ENCODE measurements at regions not wholly inside any gene's neighbourhood (a gene's known extent, or its start where the extent isn't known, plus 50 kb on each side); places are given as distances from the start of the nearest gene placed in this dataset.

DNA sequence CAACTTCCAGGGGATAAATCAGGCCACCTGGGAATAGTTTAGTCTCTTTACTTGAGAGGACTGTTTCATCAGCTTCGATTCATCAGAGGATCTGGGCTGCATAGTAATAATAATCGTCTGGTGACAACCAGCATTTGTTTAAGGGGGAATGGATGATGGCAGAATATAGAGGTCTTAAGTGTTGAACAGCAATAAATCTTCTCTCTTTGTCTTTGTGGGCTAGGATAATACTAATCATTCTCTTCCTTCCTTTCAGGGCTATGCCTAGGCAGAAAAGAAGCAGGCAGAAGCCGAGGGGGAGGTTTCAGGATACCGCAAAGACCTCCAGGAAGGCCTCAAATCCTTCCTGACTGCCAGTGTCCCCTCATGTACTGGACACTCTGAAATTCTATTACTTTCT lies 150.4 kb upstream of the GAREM1 start:
- no peak for ATAC-seq
- TF ChIP-seq ZNF70 (CRISPR knock-in tag; IDR thresholded peaks at IDR 0.05) (no peak), PPARA (CRISPR knock-in tag; IDR thresholded peaks at IDR 0.05; ENCODE audit: borderline replicate concordance) (no peak), ZNF565 (CRISPR knock-in tag; conservative IDR thresholded peaks at IDR 0.05; ENCODE audit: low read depth) (no peak), GLIS3 (CRISPR knock-in tag; IDR thresholded peaks at IDR 0.05) (no peak), ISL1 (CRISPR knock-in tag; IDR thresholded peaks at IDR 0.05) (no peak), TCF4 (CRISPR knock-in tag; IDR thresholded peaks at IDR 0.05; ENCODE audit: borderline replicate concordance) (no peak), CSDC2 (CRISPR knock-in tag; IDR thresholded peaks at IDR 0.05) (no peak), ZFP3 (CRISPR knock-in tag; IDR thresholded peaks at IDR 0.05) (no peak), SNAI2 (CRISPR knock-in tag; IDR thresholded peaks at IDR 0.05) (no peak)
- TF ChIP-seq, protein P1, sequence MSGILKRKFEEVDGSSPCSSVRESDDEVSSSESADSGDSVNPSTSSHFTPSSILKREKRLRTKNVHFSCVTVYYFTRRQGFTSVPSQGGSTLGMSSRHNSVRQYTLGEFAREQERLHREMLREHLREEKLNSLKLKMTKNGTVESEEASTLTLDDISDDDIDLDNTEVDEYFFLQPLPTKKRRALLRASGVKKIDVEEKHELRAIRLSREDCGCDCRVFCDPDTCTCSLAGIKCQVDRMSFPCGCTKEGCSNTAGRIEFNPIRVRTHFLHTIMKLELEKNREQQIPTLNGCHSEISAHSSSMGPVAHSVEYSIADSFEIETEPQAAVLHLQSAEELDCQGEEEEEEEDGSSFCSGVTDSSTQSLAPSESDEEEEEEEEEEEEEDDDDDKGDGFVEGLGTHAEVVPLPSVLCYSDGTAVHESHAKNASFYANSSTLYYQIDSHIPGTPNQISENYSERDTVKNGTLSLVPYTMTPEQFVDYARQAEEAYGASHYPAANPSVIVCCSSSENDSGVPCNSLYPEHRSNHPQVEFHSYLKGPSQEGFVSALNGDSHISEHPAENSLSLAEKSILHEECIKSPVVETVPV (CRISPR knock-in tag; IDR thresholded peaks at IDR 0.05): no peak
- TF ChIP-seq, protein P2, sequence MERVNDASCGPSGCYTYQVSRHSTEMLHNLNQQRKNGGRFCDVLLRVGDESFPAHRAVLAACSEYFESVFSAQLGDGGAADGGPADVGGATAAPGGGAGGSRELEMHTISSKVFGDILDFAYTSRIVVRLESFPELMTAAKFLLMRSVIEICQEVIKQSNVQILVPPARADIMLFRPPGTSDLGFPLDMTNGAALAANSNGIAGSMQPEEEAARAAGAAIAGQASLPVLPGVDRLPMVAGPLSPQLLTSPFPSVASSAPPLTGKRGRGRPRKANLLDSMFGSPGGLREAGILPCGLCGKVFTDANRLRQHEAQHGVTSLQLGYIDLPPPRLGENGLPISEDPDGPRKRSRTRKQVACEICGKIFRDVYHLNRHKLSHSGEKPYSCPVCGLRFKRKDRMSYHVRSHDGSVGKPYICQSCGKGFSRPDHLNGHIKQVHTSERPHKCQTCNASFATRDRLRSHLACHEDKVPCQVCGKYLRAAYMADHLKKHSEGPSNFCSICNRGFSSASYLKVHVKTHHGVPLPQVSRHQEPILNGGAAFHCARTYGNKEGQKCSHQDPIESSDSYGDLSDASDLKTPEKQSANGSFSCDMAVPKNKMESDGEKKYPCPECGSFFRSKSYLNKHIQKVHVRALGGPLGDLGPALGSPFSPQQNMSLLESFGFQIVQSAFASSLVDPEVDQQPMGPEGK (CRISPR knock-in tag; IDR thresholded peaks at IDR 0.05; ENCODE audit: borderline replicate concordance): no peak

DNA sequence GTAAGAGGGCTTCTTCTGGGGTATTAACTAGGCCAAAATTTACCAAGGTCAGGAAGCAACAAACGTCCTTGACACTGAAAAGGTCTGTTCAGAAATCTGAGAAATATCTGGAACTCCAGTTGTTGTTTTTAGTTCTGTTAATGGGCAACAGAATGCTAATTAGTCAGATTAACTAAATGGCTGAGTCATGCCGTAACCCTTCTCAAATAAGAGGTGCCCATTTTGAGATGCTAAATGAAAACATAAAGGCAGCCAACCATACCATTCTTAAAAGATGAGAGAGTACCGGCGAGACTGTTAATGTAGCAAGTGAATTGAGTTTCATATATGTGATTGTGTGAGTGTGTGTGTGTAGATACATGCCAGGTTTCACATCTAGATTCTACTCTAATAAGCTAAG lies 147.9 kb upstream of the GAREM1 start:
- ATAC-seq: no peak
- TF ChIP-seq ISL1 (CRISPR knock-in tag; IDR thresholded peaks at IDR 0.05): no peak
- TF ChIP-seq TOX (CRISPR knock-in tag; IDR thresholded peaks at IDR 0.05; ENCODE audit: borderline replicate concordance): no peak
- TF ChIP-seq, protein P3, sequence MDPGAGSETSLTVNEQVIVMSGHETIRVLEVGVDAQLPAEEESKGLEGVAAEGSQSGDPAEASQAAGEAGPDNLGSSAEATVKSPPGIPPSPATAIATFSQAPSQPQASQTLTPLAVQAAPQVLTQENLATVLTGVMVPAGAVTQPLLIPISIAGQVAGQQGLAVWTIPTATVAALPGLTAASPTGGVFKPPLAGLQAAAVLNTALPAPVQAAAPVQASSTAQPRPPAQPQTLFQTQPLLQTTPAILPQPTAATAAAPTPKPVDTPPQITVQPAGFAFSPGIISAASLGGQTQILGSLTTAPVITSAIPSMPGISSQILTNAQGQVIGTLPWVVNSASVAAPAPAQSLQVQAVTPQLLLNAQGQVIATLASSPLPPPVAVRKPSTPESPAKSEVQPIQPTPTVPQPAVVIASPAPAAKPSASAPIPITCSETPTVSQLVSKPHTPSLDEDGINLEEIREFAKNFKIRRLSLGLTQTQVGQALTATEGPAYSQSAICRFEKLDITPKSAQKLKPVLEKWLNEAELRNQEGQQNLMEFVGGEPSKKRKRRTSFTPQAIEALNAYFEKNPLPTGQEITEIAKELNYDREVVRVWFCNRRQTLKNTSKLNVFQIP (CRISPR knock-in tag; IDR thresholded peaks at IDR 0.05; ENCODE audit: borderline replicate concordance, low read depth): no peak
- no peak for TF ChIP-seq OSR1 (CRISPR knock-in tag; IDR thresholded peaks at IDR 0.05)
- TF ChIP-seq, protein P4, sequence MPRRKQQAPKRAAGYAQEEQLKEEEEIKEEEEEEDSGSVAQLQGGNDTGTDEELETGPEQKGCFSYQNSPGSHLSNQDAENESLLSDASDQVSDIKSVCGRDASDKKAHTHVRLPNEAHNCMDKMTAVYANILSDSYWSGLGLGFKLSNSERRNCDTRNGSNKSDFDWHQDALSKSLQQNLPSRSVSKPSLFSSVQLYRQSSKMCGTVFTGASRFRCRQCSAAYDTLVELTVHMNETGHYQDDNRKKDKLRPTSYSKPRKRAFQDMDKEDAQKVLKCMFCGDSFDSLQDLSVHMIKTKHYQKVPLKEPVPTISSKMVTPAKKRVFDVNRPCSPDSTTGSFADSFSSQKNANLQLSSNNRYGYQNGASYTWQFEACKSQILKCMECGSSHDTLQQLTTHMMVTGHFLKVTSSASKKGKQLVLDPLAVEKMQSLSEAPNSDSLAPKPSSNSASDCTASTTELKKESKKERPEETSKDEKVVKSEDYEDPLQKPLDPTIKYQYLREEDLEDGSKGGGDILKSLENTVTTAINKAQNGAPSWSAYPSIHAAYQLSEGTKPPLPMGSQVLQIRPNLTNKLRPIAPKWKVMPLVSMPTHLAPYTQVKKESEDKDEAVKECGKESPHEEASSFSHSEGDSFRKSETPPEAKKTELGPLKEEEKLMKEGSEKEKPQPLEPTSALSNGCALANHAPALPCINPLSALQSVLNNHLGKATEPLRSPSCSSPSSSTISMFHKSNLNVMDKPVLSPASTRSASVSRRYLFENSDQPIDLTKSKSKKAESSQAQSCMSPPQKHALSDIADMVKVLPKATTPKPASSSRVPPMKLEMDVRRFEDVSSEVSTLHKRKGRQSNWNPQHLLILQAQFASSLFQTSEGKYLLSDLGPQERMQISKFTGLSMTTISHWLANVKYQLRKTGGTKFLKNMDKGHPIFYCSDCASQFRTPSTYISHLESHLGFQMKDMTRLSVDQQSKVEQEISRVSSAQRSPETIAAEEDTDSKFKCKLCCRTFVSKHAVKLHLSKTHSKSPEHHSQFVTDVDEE (CRISPR knock-in tag; IDR thresholded peaks at IDR 0.05): no peak
- TF ChIP-seq TCF4 (CRISPR knock-in tag; IDR thresholded peaks at IDR 0.05; ENCODE audit: borderline replicate concordance): no peak
- TF ChIP-seq ZNF8 (CRISPR knock-in tag; IDR thresholded peaks at IDR 0.05): no peak
- no peak for TF ChIP-seq BACH2 (CRISPR knock-in tag; IDR thresholded peaks at IDR 0.05; ENCODE audit: borderline replicate concordance)
- TF ChIP-seq ZC3H10 (CRISPR knock-in tag; IDR thresholded peaks at IDR 0.05): no peak
- no peak for TF ChIP-seq ESRRG (CRISPR knock-in tag; IDR thresholded peaks at IDR 0.05)
- no peak for TF ChIP-seq ARNTL (CRISPR knock-in tag; IDR thresholded peaks at IDR 0.05; ENCODE audit: borderline replicate concordance, low read depth)
- TF ChIP-seq ZNF70 (CRISPR knock-in tag; IDR thresholded peaks at IDR 0.05): no peak
- TF ChIP-seq PPARA (CRISPR knock-in tag; IDR thresholded peaks at IDR 0.05; ENCODE audit: borderline replicate concordance): no peak
- TF ChIP-seq CSDC2 (CRISPR knock-in tag; IDR thresholded peaks at IDR 0.05): no peak
- TF ChIP-seq, protein P5, sequence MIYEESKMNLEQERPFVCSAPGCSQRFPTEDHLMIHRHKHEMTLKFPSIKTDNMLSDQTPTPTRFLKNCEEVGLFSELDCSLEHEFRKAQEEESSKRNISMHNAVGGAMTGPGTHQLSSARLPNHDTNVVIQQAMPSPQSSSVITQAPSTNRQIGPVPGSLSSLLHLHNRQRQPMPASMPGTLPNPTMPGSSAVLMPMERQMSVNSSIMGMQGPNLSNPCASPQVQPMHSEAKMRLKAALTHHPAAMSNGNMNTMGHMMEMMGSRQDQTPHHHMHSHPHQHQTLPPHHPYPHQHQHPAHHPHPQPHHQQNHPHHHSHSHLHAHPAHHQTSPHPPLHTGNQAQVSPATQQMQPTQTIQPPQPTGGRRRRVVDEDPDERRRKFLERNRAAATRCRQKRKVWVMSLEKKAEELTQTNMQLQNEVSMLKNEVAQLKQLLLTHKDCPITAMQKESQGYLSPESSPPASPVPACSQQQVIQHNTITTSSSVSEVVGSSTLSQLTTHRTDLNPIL (CRISPR knock-in tag; IDR thresholded peaks at IDR 0.05; ENCODE audit: low read depth): no peak

DNA sequence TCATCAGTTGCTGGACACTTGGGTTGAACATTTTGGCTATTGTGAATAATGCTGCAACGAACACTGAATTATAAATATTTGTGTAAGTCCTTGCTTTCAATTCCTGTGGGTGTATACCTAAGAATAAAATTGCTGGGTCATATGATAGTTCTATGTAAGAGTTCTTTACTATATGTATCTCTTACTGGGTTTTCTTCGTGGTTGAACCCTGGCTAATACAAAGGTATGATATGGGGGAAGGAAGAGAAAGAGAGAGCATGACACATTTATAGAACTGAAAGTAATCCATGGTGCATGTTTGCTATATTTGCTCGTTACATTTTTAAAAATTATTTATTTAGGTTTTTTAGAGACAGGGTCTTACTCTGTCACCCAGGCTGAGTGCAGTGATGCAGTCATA lies 143.1 kb upstream of the GAREM1 start:
- no peak for ATAC-seq
- TF ChIP-seq TCF4 (CRISPR knock-in tag; IDR thresholded peaks at IDR 0.05; ENCODE audit: borderline replicate concordance) (no peak), PPARA (CRISPR knock-in tag; IDR thresholded peaks at IDR 0.05; ENCODE audit: borderline replicate concordance) (no peak), SNAI2 (CRISPR knock-in tag; IDR thresholded peaks at IDR 0.05) (no peak), CSDC2 (CRISPR knock-in tag; IDR thresholded peaks at IDR 0.05) (no peak), OSR1 (CRISPR knock-in tag; IDR thresholded peaks at IDR 0.05) (no peak), ARNTL (CRISPR knock-in tag; IDR thresholded peaks at IDR 0.05; ENCODE audit: borderline replicate concordance, low read depth) (no peak), TOX (CRISPR knock-in tag; IDR thresholded peaks at IDR 0.05; ENCODE audit: borderline replicate concordance) (no peak), ZNF565 (CRISPR knock-in tag; conservative IDR thresholded peaks at IDR 0.05; ENCODE audit: low read depth) (no peak), ZFP3 (CRISPR knock-in tag; IDR thresholded peaks at IDR 0.05) (no peak)
- TF ChIP-seq, protein P2 (CRISPR knock-in tag; IDR thresholded peaks at IDR 0.05; ENCODE audit: borderline replicate concordance): no peak
- TF ChIP-seq, protein P5 (CRISPR knock-in tag; IDR thresholded peaks at IDR 0.05; ENCODE audit: low read depth): no peak

All from SK-N-SH treated with all-trans-retinoic acid at 6 μM for 48 hours (cell line).